Neural progenitor cell (in vitro differentiated cells): ENCODE measurements at regions not wholly inside any gene's neighbourhood (a gene's known extent, or its start where the extent isn't known, plus 50 kb on each side); places are given as distances from the start of the nearest gene placed in this dataset.

Source experiments
- DNase-seq: peaks from one replicate; pipeline ENCODE4 v3.0.0-alpha.2; 2016; ENCODE audit warnings: low spot score
- H2AFZ ChIP-seq: fragments of 200-600 bp; sonication (generic); replicated peaks from 2 replicates; pipeline ENCODE4 v1.6.1; 2016; ENCODE audit warnings: antibody characterized with exemption
- H3F3A ChIP-seq: fragments of 200-600 bp; sonication (generic); 2 replicates; pipeline ENCODE4 v1.6.1; 2016; ENCODE audit warnings: antibody characterized with exemption, low read depth
- H3K27ac ChIP-seq: fragments of 200-600 bp; sonication (generic); 2 replicates; pipeline ENCODE4 v1.5.1; 2016; ENCODE audit warnings: mild to moderate bottlenecking
- H3K27me3 ChIP-seq: fragments of 200-600 bp; sonication (generic); 2 replicates; pipeline ENCODE4 v1.6.1; 2016; ENCODE audit warnings: mild to moderate bottlenecking, moderate library complexity
- H3K36me3 ChIP-seq: fragments of 200-600 bp; sonication (generic); 2 replicates; pipeline ENCODE4 v1.5.1; 2016
- H3K4me1 ChIP-seq: fragments of 200-600 bp; sonication (generic); 2 replicates; pipeline ENCODE4 v1.6.1; 2016; ENCODE audit warnings: mixed run types
- H3K4me2 ChIP-seq: fragments of 200-600 bp; sonication (generic); 2 replicates; pipeline ENCODE4 v1.6.1; 2016
- H3K4me3 ChIP-seq: fragments of 200-600 bp; sonication (generic); 2 replicates; pipeline ENCODE4 v1.5.1; 2016
- H3K79me2 ChIP-seq: fragments of 200-600 bp; sonication (generic); 2 replicates; pipeline ENCODE4 v1.6.1; 2016; ENCODE audit warnings: low read depth
- H3K9ac ChIP-seq: fragments of 200-600 bp; sonication (generic); 2 replicates; pipeline ENCODE4 v1.6.1; 2016
- H3K9me3 ChIP-seq: fragments of 200-600 bp; sonication (generic); 2 replicates; pipeline ENCODE4 v1.5.1; 2016; ENCODE audit warnings: low read depth
- H4K20me1 ChIP-seq: fragments of 200-600 bp; sonication (generic); 2 replicates; pipeline ENCODE4 v1.6.1; 2016; ENCODE audit warnings: low read depth
- H3K27ac Mint-ChIP-seq: 3 replicates; pipeline ENCODE4 v1.8.0; 2021; ENCODE audit warnings: mixed read lengths
- H3K27me3 Mint-ChIP-seq: 2 replicates; pipeline ENCODE4 v1.8.0; 2022; ENCODE audit warnings: low read depth, mild to moderate bottlenecking, inconsistent platforms, moderate library complexity, mixed read lengths; ENCODE audit not compliant: insufficient read depth
- H3K36me3 Mint-ChIP-seq: 3 replicates; pipeline ENCODE4 v1.8.0; 2021; ENCODE audit warnings: mixed read lengths
- H3K4me1 Mint-ChIP-seq: 3 replicates; pipeline ENCODE4 v1.8.0; 2021; ENCODE audit warnings: mixed read lengths
- H3K4me3 Mint-ChIP-seq: 3 replicates; pipeline ENCODE4 v1.8.0; 2021; ENCODE audit warnings: mild to moderate bottlenecking, moderate library complexity, mixed read lengths
- H3K9me3 Mint-ChIP-seq: 3 replicates; pipeline ENCODE4 v1.8.0; 2020; ENCODE audit warnings: mixed read lengths
- CTCF ChIP-seq: fragments of 200-600 bp; sonication (generic); IDR thresholded peaks from 2 replicates; pipeline ENCODE4 v1.5.1; 2017; ENCODE audit warnings: antibody characterized with exemption, mild to moderate bottlenecking
- EZH2 ChIP-seq: fragments of 200-600 bp; sonication (generic); IDR thresholded peaks from 2 replicates; pipeline ENCODE4 v1.6.1; 2017; ENCODE audit warnings: antibody characterized with exemption, mild to moderate bottlenecking, moderate library complexity
- EZH2phosphoT487 ChIP-seq: fragments of 200-600 bp; sonication (generic); IDR thresholded peaks from 2 replicates; pipeline ENCODE4 v1.6.1; 2017; ENCODE audit warnings: antibody characterized with exemption

GRCh38 chr2:38168710-38169480 is 92.9 kb upstream of the CYP1B1 start:
- Mint-ChIP-seq H3K27ac (no peak overlapping the region), H3K27me3 (peaks cover 5% of the 10 kb centered on the region), H3K9me3 (peaks cover 7% of the 10 kb centered on the region), H3K36me3 (no peaks in the 10 kb centered on the region), H3K4me3 (no peak overlapping the region), H3K4me1 (peaks cover 11% of the 10 kb centered on the region)
- Histone ChIP-seq H3K79me2 (no peaks in the 10 kb centered on the region), H3K4me3 (no peak overlapping the region), H3K27ac (no peak overlapping the region), H2AFZ (no peak overlapping the region), H3K36me3 (no peaks in the 10 kb centered on the region), H3K9ac (no peak overlapping the region), H3K9me3 (no peaks in the 10 kb centered on the region), H3K4me1 (peaks cover 6% of the 10 kb centered on the region), H3F3A (no peaks in the 10 kb centered on the region), H3K4me2 (no peak overlapping the region), H3K27me3 (no peaks in the 10 kb centered on the region), H4K20me1 (no peaks in the 10 kb centered on the region)
- TF ChIP-seq EZH2 (no peak), CTCF (no peak), EZH2phosphoT487 (no peak)
- no peak for DNase-seq

- Histone ChIP-seq H3K9me3 (no peaks in the 10 kb centered on the region), H3K36me3 (no peaks in the 10 kb centered on the region), H3K27ac (no peak overlapping the region), H2AFZ (no peak overlapping the region), H3K79me2 (no peaks in the 10 kb centered on the region), H3K27me3 (no peaks in the 10 kb centered on the region), H3F3A (no peaks in the 10 kb centered on the region), H3K4me1 (peaks cover 6% of the 10 kb centered on the region), H3K4me2 (no peak overlapping the region), H3K9ac (no peak overlapping the region), H4K20me1 (no peaks in the 10 kb centered on the region), H3K4me3 (no peak overlapping the region)
- no peak for TF ChIP-seq CTCF
- TF ChIP-seq EZH2phosphoT487: no peak
- no peak for DNase-seq
- H3K9me3 Mint-ChIP-seq: peaks cover 7% of the 10 kb centered on the region
- H3K4me3 Mint-ChIP-seq: no peak overlapping the region
- no peaks in the 10 kb centered on the region for H3K36me3 Mint-ChIP-seq
- H3K4me1 Mint-ChIP-seq: peaks cover 13% of the 10 kb centered on the region
- H3K27ac Mint-ChIP-seq: no peak overlapping the region
- H3K27me3 Mint-ChIP-seq: peaks cover 5% of the 10 kb centered on the region
Measured at GRCh38 chr2:38167968-38168350, 92.0 kb upstream of the CYP1B1 start.

GRCh38 chr2:38165698-38166097 is 89.7 kb upstream of the CYP1B1 start:
- no peak overlapping the region for H2AFZ ChIP-seq
- H3K27ac Mint-ChIP-seq: no peak overlapping the region
- TF ChIP-seq CTCF (no peak), EZH2 (no peak), EZH2phosphoT487 (no peak)
- no peak overlapping the region for H3K4me2 ChIP-seq
- H3K36me3 ChIP-seq: no peaks in the 10 kb centered on the region
- H3K27me3 ChIP-seq: no peaks in the 10 kb centered on the region
- peaks cover 2% of the 10 kb centered on the region for H3K4me1 ChIP-seq
- H3K36me3 Mint-ChIP-seq: no peaks in the 10 kb centered on the region
- H3K9me3 ChIP-seq: no peaks in the 10 kb centered on the region
- no peak for DNase-seq
- H3K4me1 Mint-ChIP-seq: peaks cover 16% of the 10 kb centered on the region
- H3K4me3 Mint-ChIP-seq: no peak overlapping the region
- no peak overlapping the region for H3K9ac ChIP-seq
- H3K4me3 ChIP-seq: no peak overlapping the region
- no peaks in the 10 kb centered on the region for H4K20me1 ChIP-seq
- no peaks in the 10 kb centered on the region for H3K79me2 ChIP-seq
- H3K9me3 Mint-ChIP-seq: no peaks in the 10 kb centered on the region
- H3F3A ChIP-seq: no peaks in the 10 kb centered on the region
- no peak overlapping the region for H3K27ac ChIP-seq
- peaks cover 5% of the 10 kb centered on the region for H3K27me3 Mint-ChIP-seq
